ENCODE measurements at regions not wholly inside any gene's neighbourhood (a gene's known extent, or its start where the extent isn't known, plus 50 kb on each side); places are given as distances from the start of the nearest gene placed in this dataset.

DNA sequence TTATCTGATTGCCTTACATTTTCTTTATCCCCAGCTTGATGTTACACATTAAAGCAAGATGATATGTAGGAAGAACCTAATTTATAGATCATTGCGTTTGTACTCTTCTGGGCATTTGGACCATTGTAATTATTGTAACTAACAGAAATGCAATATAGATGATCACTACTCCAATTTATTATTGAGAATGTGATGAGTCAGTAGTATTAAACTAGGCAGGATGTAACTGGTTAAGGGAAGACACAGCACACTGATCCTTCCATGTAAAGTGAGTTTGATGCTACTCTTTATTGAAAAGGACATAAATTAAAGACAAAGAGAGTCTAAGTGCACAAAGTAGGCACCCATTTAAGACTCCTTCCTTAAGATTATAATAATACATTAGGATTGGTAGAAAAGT, 223.8 kb downstream of the KIF2B start:
- no peak overlapping the region for H3K4me3 ChIP-seq (ENCODE audit: low read depth, low read length, poor library complexity, severe bottlenecking)
- H4K20me1 ChIP-seq (ENCODE audit: insufficient read depth, low read length), result no peaks in the 10 kb centered on the region
- H3K4me1 ChIP-seq (ENCODE audit: insufficient read depth, low read length, poor library complexity, severe bottlenecking), result no peaks in the 10 kb centered on the region
- 0 out of 2 replicates have a peak, but pooled peaks cover 9% of the 10 kb centered on the region for H3K9me3 ChIP-seq (ENCODE audit: low read length)
- BruUV-seq (replicated peaks), result no TSS peak
- no peaks in the 10 kb centered on the region for H3K79me2 ChIP-seq (ENCODE audit: insufficient read depth, low read depth, low read length)
- intact Hi-C loops (cut with micrococcal nuclease; ENCODE audit: unreplicated experiment), result no loop called here
- ChIA-PET CTCF (ENCODE audit: unreplicated experiment) (no interaction called here), POLR2A (no interaction called here)
- TF ChIP-seq, protein P1, sequence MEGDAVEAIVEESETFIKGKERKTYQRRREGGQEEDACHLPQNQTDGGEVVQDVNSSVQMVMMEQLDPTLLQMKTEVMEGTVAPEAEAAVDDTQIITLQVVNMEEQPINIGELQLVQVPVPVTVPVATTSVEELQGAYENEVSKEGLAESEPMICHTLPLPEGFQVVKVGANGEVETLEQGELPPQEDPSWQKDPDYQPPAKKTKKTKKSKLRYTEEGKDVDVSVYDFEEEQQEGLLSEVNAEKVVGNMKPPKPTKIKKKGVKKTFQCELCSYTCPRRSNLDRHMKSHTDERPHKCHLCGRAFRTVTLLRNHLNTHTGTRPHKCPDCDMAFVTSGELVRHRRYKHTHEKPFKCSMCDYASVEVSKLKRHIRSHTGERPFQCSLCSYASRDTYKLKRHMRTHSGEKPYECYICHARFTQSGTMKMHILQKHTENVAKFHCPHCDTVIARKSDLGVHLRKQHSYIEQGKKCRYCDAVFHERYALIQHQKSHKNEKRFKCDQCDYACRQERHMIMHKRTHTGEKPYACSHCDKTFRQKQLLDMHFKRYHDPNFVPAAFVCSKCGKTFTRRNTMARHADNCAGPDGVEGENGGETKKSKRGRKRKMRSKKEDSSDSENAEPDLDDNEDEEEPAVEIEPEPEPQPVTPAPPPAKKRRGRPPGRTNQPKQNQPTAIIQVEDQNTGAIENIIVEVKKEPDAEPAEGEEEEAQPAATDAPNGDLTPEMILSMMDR (conservative IDR thresholded peaks at IDR 0.05; ENCODE audit: low read length), result no peak
- no peak for TF ChIP-seq EZH2phosphoT487 (IDR thresholded peaks at IDR 0.05; ENCODE audit: borderline replicate concordance, low read depth, low read length)
- H2AFZ ChIP-seq (ENCODE audit: low read length), result no peak overlapping the region
- no peak overlapping the region for H3K4me2 ChIP-seq (ENCODE audit: low read length)
- H3K9me2 ChIP-seq (ENCODE audit: insufficient read depth, low read length), result no peaks in the 10 kb centered on the region
- DNase-seq (ENCODE audit: low spot score), result no peak
- H3K27ac ChIP-seq (ENCODE audit: low read depth, low read length, poor library complexity, severe bottlenecking), result no peak overlapping the region
- no peaks in the 10 kb centered on the region for H3K36me3 ChIP-seq (ENCODE audit: insufficient read depth, low read length)

DNA sequence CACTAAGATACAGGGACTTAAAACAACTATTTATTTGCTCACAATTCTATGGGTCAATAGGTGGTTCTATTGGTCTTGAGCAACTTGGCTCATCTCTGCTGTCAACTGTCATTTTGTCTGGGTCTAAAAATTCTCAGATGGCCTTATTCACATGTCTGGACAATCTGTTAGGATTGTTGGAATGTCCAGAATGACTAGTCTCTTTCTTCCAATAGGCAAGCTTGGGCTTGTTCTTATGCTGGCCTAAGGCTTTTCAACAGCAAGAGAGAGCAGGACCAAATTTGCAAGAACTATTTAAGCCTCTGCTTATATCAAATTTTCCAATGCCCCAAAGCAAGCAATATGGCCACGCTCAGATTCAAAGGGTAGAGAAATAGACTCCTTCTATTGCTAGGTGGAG, 240.9 kb downstream of the KIF2B start:
- Histone ChIP-seq H3K4me2 (ENCODE audit: low read length) (no peak overlapping the region), H3K36me3 (ENCODE audit: insufficient read depth, low read length) (no peaks in the 10 kb centered on the region), H3K4me1 (ENCODE audit: insufficient read depth, low read length, poor library complexity, severe bottlenecking) (no peaks in the 10 kb centered on the region), H3K9me2 (ENCODE audit: insufficient read depth, low read length) (no peaks in the 10 kb centered on the region), H3K27ac (ENCODE audit: low read depth, low read length, poor library complexity, severe bottlenecking) (no peak overlapping the region), H2AFZ (ENCODE audit: low read length) (no peak overlapping the region), H3K79me2 (ENCODE audit: insufficient read depth, low read depth, low read length) (no peaks in the 10 kb centered on the region), H3K4me3 (ENCODE audit: low read depth, low read length, poor library complexity, severe bottlenecking) (no peak overlapping the region), H4K20me1 (ENCODE audit: insufficient read depth, low read length) (no peaks in the 10 kb centered on the region), H3K9me3 (ENCODE audit: low read length) (no peaks in the 10 kb centered on the region)
- no peak for TF ChIP-seq EZH2phosphoT487 (IDR thresholded peaks at IDR 0.05; ENCODE audit: borderline replicate concordance, low read depth, low read length)
- TF ChIP-seq, protein P1 (conservative IDR thresholded peaks at IDR 0.05; ENCODE audit: low read length), result no peak
- no peak for DNase-seq (ENCODE audit: low spot score)
- CTCF ChIA-PET (ENCODE audit: unreplicated experiment), result no interaction called here
- intact Hi-C loops (cut with micrococcal nuclease; ENCODE audit: unreplicated experiment), result no loop called here
- BruUV-seq (replicated peaks), result no TSS peak
- POLR2A ChIA-PET, result no interaction called here

DNA sequence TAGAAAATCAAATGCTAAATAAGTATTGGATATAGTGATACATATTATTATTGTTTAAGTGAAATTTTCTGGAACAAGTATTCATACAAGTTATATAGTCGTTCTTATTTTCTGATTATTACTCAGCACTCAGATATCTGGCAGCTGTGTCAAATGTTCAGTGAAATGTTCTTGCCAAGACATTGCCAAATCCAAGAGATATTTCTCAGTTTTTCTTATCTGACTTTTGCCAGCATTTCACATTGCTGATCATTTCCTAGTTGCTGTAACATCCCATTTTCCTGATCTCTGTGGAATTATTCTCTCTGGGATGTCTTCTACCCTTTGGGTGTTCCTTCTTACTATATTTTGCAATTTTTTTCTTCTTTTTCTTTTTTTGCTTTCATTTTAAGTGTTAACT, 262.3 kb downstream of the KIF2B start:
- Histone ChIP-seq H3K36me3 (ENCODE audit: insufficient read depth, low read length) (no peaks in the 10 kb centered on the region), H3K4me3 (ENCODE audit: low read depth, low read length, poor library complexity, severe bottlenecking) (no peak overlapping the region), H2AFZ (ENCODE audit: low read length) (no peak overlapping the region), H3K4me1 (ENCODE audit: insufficient read depth, low read length, poor library complexity, severe bottlenecking) (no peaks in the 10 kb centered on the region), H3K4me2 (ENCODE audit: low read length) (no peak overlapping the region), H3K9me3 (ENCODE audit: low read length) (no peaks in the 10 kb centered on the region), H3K27ac (ENCODE audit: low read depth, low read length, poor library complexity, severe bottlenecking) (no peak overlapping the region), H3K79me2 (ENCODE audit: insufficient read depth, low read depth, low read length) (no peaks in the 10 kb centered on the region), H4K20me1 (ENCODE audit: insufficient read depth, low read length) (no peaks in the 10 kb centered on the region), H3K9me2 (ENCODE audit: insufficient read depth, low read length) (no peaks in the 10 kb centered on the region)
- DNase-seq (ENCODE audit: low spot score), result no peak
- no TSS peak for BruUV-seq (replicated peaks)
- no peak for TF ChIP-seq EZH2phosphoT487 (IDR thresholded peaks at IDR 0.05; ENCODE audit: borderline replicate concordance, low read depth, low read length)
- TF ChIP-seq, protein P1 (conservative IDR thresholded peaks at IDR 0.05; ENCODE audit: low read length), result no peak
- ChIA-PET CTCF (ENCODE audit: unreplicated experiment) (no interaction called here), POLR2A (no interaction called here)
- intact Hi-C loops (cut with micrococcal nuclease; ENCODE audit: unreplicated experiment), result no loop called here
